ENCODE measurements at regions not wholly inside any gene's neighbourhood (a gene's known extent, or its start where the extent isn't known, plus 50 kb on each side); places are given as distances from the start of the nearest gene placed in this dataset.

DNA sequence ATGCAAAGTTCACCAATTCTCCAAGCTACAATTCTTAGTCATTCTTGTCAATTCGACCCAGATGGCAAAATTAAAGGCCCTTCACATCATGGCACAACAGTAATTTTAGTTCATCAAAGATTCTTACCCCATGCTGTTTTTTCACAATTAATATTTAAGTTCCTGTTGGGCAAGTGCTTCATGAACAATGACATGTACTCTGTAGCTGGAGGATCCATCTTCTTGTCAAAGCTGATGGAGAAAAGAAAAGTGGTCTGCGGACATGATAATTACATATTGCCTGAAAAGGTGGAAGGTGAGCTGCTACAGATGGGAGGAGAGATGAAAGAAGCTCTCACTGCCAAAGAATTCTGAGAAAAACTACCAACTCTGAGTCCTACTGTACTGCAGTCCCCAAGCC lies 1370.3 kb upstream of the SLC10A2 start:
- no peak for DNase-seq

DNA sequence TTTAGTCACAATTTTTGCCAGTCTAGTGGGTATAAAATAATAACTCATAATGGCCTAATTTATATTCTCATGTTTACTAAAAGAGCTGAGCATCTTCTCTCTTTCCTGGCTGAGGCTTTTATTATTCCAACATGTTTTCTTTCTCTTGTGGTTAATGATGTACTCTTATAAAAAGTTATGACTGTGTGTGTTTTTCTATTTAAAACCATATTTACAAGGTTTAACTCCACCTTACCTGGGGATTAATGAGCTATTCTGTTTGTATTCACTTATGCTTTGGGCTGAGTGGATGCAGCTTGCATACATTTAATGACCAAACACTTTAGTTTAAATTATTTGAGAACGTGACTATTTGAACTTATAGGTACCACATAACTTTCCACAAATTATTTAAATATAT lies 1365.7 kb upstream of the SLC10A2 start:
- no peak for DNase-seq

DNA sequence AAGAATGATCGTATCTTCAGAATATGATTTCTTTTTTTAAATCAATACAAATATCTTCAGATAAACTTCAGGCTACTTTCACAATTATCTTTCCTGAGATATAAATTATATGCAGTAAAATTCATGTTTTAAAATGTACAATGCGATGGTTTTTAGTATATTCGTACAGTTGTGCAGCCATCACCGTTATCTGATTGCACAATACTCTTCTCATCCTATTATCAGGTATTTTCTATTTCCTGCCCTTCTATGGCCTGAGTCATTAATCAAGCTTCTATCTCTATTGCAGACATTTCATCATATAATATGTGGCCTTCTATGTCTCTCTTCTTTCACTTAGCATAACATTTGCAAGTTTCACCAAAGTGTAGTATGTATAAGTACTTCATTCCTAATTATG lies 1360.2 kb upstream of the SLC10A2 start:
- DNase-seq, result no peak

- no peak for DNase-seq
These were observed 1356.5 kb upstream of the SLC10A2 start for GRCh38 chr13:104422668-104423067.

DNA sequence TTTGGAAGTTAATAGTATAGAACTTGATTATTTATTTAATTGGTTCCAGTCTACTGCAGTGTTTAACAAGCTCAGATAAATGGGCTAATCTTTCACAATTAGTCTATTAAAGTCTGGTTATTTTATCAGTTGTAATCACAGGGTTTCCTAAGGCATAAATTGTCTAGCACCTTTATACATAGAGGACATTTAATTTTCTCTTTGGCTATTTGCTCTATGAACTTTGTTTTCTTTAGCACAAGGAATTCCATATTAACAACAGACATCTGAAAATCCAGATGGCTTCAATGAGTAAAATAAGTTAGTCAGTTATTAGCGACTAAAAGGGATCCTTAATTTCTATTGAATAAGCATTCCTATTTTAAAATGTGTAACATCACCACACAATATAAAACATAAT lies 1350.8 kb upstream of the SLC10A2 start:
- no peak for DNase-seq

DNA sequence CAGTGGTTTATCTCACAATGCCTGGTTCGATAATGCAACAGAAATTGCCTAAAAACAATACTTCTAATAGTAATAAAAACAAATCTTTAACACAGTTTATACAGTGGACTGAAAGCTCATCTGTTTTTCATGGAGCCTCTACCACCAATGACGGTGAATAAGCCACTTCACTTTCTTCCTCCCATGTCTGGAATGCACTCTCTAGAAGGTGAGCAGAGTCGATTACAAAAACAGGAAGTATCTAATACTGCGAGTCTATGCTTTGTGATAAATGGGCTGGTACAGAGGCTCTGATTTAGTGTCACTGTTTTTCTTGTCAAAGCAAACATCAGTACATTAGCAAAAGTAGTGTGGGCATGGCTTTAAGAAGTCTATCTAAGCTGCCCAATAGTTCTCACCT lies 1348.6 kb upstream of the SLC10A2 start:
- no peak for DNase-seq

- DNase-seq, result no peak
These were observed 1348.0 kb upstream of the SLC10A2 start for GRCh38 chr13:104414181-104414580.

GRCh38 chr13:104411141-104411765 lies 1345.0 kb upstream of the SLC10A2 start:
- no peak for DNase-seq

DNA sequence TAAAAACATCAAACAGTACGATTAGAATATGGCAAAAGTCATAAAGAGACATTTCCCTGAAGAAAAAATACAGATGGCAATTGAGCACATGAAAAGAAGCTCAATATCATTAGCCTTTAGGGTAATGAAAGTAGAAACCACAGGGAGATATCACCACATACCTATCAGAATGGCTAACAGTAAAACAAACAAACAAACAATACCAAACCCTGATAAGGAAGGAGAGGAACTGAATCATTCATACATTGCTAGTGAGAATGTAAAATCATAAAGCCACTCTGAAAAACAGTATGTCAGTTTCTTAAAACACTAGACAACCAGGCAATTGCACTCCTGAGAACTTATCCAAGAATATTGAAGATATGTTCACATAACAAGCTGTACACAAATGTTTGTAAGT lies 1342.5 kb upstream of the SLC10A2 start:
- no peak for DNase-seq

- DNase-seq, result no peak
These were observed 1338.1 kb upstream of the SLC10A2 start for GRCh38 chr13:104404325-104404724.

DNA sequence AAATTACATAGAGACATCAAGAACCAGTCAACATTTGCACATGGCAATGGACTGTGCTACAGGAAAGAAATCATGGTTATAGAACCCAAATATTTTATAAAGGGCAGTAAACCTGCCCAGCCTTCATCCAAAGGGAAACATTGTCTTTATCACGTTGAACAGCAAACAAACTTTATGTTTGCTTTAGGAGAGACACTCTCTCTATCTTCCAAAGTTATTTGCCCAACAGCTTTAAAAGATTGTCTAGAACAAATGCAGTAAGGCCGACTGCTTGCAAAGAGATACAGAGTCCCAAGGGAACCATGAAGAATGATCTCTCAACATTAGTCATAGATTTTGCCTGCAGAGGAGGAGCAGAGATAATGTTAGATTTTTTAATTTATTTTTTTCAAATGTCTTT lies 1323.5 kb upstream of the SLC10A2 start:
- DNase-seq, result no peak

DNA sequence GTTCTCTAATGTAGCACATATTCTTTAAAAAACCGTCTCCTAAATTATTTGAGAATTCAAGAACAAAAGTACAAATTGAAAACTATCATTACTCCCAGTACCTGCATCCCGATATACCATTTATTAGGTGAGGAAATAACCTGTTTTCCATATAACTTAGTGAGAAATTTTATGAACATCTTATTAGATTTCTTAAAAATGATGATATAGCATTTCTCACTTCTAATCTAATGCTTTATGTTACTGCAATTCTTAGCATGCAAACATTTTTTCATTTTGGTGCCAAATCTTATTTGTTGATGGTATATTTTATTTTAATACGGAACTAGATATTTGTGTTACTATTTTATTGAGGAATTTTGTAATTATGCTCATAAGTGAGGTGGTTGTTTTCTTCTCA lies 1321.3 kb upstream of the SLC10A2 start:
- no peak for DNase-seq

DNA sequence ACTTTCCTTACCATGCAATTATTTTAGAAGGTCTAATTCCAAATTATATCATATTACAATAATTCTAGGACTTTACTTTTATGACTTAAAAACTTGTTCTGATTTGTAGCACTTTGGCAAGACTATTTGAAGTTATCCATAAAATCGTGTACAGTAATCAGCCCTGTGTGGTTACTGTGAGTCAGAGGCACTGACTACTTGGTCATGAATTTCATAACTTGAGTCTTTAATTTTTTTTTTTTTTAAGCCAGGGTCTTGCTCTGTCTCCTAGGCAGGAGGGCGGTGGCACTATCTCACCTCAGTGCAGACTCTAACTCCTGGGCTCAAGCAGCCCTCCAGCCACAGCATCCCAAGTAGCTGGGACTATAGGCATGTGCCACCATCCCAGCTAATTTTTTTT lies 1319.2 kb upstream of the SLC10A2 start:
- no peak for DNase-seq

DNA sequence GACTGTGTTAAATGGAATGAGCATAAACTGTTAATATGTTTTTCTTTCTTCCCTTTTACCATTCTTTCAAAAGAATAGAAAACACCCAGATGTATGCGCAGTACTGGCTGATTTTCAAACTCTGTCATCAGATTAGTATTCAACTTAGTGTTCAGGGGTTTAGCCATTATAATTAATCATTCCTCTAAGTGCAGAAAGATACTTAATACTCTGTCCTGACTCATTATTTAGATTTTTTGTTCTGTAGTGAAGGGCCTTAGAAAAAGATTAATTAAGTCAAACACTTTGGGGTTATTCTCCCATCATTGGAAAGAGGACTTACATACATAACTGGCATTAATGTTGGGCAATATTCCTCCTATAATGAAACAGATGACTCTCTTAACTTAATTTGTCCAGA lies 1316.7 kb upstream of the SLC10A2 start:
- DNase-seq, result no peak

DNA sequence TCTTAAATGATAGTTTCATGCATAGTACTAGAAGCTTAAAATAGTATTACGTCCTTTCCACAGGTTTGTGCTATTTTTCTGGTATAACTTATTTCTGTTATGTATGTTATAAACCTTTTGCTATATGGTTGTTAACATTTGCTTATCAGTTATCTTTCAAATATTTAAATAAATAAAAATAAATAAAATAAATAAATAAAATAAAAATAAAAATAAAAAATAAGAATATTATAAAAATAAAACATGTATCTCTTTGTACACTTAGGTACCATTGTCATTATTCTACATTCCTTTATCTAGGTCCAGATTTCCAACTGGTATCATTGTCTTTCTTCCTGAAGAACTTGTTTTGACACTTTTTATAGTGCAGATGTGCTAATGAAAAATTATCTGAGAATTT lies 1310.4 kb upstream of the SLC10A2 start:
- DNase-seq, result no peak

GRCh38 chr13:104375614-104376013 lies 1309.4 kb upstream of the SLC10A2 start:
- no peak for DNase-seq

- DNase-seq, result no peak
These were observed 1306.0 kb upstream of the SLC10A2 start for GRCh38 chr13:104372095-104372655.

DNA sequence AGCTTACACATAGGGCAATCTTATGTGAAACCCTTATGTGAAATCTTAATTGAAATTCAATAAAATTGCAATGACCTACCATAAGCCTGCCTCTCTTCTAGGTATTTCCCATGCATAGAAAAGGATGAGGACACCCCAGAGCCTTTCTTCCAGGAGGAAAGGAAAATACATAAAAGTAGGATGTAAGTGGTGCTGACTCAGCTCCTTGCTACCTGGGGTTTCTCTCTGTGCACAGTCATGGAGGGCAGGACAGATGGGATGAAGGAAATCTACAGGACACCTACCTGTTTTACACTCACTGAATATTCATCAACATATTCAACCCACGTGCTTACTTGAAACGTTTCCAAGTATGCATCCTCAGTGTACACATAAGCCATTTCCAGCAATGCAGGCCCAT lies 1299.2 kb upstream of the SLC10A2 start:
- DNase-seq, result no peak

GRCh38 chr13:104357672-104358354 lies 1291.6 kb upstream of the SLC10A2 start:
- no peak for DNase-seq

GRCh38 chr13:104357174-104357573 lies 1291.0 kb upstream of the SLC10A2 start:
- no peak for DNase-seq

GRCh38 chr13:104355041-104355670 lies 1288.9 kb upstream of the SLC10A2 start:
- DNase-seq, result no peak

GRCh38 chr13:104327211-104327610 lies 1261.0 kb upstream of the SLC10A2 start:
- DNase-seq, result no peak

DNA sequence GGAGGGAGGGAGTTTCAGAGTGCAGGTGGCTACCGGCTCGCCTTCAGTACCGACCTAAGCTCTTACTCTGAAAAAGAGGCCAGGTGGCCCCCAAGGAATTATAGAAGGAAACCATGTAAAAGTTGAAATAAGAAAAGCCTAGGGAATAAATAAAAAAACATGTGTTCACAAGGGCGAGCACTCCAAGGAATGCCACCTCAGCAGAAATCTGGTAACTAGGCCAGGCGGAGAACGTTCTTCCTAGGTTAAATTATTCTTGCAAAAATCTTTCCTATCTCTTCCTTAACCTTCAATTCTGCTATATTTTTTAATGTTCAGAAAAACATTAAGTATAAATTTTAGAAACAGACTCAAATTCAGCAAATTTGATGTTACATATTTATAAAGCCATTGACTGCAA lies 1260.3 kb upstream of the SLC10A2 start:
- DNase-seq, result no peak

GRCh38 chr13:104321756-104322155 lies 1255.5 kb upstream of the SLC10A2 start:
- DNase-seq, result no peak
